ENCODE measurements at regions not wholly inside any gene's neighbourhood (a gene's known extent, or its start where the extent isn't known, plus 50 kb on each side); places are given as distances from the start of the nearest gene placed in this dataset.

GRCh38 chr6:81814370-81815076 is 62.0 kb upstream of the TENT5A start:
- no peak for ATAC-seq (ENCODE audit: poor library complexity)
- intact Hi-C loops (cut with DNase I) = no loop called here
- DNase-seq = no peak

DNA sequence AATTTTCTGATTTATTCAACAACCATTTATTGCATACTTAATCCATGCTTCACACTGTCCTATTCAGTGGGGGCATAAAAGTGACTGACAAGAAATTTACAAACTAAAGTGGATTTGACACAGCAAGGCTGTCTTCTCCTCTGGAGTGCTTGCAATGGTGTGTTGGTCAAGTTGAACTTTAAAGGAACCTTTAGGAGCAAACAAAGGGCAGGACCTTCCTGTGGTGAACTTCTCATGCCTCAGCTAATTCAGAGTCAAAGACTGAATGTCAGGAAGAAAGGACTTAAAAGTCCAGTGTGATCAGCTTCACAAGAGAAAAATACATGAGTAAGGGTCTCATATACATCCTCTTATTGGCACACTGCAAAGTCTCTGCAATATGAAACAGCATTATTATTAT is 60.8 kb upstream of the TENT5A start:
- no peak for DNase-seq
- intact Hi-C loops (cut with DNase I) = no loop called here
- no peak for ATAC-seq (ENCODE audit: poor library complexity)

DNA sequence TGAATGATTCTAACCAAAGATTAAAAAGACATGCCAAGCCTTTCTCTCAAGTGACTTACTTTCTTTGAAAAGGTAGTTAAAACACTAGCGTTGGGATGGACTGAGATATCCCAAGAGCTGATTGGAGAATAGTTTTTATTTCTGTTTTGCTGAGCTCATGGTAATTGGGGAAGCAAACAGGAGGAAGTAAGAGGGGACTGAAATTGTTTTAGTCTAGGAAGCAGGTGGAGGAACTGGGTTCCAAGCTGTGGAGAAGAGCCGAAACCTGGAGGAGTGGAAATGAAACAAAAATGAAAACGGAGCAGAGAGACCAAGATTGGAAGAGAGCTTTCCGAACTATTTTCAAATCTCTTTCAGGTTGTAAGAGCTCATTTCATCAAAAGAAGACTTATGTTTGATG is 59.9 kb upstream of the TENT5A start:
- DNase-seq (no peak), ATAC-seq (ENCODE audit: poor library complexity) (no peak)
- intact Hi-C loops (cut with DNase I) = no loop called here

DNA sequence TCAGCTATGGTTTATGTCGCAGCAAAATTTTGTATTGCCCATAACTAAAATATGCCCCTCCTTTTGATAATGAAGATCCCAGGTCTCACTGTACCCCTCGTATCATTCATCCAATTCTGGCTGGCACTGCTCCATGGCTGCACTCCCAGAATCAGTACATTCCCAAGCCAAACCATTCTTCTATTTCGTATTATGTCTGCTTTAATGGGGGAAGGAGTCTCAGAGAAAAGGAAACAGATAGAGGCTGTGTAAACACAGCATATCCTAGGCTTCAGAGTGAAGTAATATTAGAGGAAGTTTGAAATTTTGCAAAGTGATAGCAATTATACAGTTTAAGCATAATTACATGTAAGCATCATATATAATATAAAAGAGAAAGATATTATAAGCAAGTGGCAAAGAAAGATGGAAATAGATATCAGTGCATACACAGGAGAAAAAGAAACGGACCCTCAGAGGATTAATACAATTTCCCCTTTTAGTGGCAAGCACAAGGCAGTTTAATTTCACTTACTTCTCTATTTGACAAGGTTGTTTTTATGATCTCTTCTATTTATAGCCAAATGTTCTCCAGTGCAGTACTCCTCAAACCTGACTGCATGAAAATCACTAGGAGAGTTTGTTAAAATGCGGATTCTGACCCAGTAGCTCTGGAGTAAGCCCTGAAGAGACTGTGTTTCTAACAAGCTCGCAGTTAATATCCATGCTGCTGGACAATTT is 56.5 kb upstream of the TENT5A start:
- intact Hi-C loops (cut with DNase I) = no loop called here
- ATAC-seq (ENCODE audit: poor library complexity) = peak; percentile 78
- peak; percentile 62 for DNase-seq

DNA sequence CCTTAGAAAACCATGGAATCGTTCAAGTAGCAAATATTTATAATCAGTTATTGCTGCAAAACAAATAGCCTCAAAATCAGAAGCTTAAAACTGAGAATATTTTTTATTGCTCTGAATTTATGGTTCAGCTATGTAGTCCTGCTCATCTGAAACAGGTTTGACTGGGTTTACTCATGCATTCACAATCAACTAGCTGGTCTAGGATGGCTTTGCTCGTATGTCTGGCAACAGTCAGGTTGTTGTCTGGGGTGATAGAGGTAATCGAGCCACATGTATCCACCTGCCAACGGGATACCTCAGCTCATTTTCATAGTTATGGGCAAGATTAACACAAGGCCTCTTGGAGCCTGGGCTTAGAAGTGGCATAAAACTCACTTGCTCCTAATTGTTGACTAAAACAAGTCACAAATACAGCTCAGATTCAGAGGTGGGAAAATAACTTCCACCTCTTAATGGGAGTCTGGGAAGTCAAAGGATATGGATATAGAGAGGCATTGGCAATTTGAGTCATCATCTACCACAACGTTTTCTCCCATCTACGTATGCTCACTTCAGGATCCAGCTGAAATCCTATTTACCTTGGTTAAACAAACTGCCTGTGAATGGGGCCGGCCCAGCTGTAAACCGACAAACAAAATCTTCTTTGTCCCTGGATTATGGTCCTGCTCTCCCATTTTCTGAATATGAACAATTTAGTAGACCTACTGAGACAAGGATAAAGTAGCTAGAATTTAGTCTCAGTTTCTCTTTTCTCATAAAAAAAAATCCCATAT is 54.5 kb upstream of the TENT5A start:
- no peak for DNase-seq
- no peak for ATAC-seq (ENCODE audit: poor library complexity)
- intact Hi-C loops (cut with DNase I) = no loop called here

- DNase-seq = no peak
- no peak for ATAC-seq (ENCODE audit: poor library complexity)
- intact Hi-C loops (cut with DNase I) = no loop called here
Measured at GRCh38 chr6:81802356-81802755, 49.9 kb upstream of the TENT5A start.
